ENCODE measurements at regions not wholly inside any gene's neighbourhood (a gene's known extent, or its start where the extent isn't known, plus 50 kb on each side); places are given as distances from the start of the nearest gene placed in this dataset.

- TF ChIP-seq, protein P1, sequence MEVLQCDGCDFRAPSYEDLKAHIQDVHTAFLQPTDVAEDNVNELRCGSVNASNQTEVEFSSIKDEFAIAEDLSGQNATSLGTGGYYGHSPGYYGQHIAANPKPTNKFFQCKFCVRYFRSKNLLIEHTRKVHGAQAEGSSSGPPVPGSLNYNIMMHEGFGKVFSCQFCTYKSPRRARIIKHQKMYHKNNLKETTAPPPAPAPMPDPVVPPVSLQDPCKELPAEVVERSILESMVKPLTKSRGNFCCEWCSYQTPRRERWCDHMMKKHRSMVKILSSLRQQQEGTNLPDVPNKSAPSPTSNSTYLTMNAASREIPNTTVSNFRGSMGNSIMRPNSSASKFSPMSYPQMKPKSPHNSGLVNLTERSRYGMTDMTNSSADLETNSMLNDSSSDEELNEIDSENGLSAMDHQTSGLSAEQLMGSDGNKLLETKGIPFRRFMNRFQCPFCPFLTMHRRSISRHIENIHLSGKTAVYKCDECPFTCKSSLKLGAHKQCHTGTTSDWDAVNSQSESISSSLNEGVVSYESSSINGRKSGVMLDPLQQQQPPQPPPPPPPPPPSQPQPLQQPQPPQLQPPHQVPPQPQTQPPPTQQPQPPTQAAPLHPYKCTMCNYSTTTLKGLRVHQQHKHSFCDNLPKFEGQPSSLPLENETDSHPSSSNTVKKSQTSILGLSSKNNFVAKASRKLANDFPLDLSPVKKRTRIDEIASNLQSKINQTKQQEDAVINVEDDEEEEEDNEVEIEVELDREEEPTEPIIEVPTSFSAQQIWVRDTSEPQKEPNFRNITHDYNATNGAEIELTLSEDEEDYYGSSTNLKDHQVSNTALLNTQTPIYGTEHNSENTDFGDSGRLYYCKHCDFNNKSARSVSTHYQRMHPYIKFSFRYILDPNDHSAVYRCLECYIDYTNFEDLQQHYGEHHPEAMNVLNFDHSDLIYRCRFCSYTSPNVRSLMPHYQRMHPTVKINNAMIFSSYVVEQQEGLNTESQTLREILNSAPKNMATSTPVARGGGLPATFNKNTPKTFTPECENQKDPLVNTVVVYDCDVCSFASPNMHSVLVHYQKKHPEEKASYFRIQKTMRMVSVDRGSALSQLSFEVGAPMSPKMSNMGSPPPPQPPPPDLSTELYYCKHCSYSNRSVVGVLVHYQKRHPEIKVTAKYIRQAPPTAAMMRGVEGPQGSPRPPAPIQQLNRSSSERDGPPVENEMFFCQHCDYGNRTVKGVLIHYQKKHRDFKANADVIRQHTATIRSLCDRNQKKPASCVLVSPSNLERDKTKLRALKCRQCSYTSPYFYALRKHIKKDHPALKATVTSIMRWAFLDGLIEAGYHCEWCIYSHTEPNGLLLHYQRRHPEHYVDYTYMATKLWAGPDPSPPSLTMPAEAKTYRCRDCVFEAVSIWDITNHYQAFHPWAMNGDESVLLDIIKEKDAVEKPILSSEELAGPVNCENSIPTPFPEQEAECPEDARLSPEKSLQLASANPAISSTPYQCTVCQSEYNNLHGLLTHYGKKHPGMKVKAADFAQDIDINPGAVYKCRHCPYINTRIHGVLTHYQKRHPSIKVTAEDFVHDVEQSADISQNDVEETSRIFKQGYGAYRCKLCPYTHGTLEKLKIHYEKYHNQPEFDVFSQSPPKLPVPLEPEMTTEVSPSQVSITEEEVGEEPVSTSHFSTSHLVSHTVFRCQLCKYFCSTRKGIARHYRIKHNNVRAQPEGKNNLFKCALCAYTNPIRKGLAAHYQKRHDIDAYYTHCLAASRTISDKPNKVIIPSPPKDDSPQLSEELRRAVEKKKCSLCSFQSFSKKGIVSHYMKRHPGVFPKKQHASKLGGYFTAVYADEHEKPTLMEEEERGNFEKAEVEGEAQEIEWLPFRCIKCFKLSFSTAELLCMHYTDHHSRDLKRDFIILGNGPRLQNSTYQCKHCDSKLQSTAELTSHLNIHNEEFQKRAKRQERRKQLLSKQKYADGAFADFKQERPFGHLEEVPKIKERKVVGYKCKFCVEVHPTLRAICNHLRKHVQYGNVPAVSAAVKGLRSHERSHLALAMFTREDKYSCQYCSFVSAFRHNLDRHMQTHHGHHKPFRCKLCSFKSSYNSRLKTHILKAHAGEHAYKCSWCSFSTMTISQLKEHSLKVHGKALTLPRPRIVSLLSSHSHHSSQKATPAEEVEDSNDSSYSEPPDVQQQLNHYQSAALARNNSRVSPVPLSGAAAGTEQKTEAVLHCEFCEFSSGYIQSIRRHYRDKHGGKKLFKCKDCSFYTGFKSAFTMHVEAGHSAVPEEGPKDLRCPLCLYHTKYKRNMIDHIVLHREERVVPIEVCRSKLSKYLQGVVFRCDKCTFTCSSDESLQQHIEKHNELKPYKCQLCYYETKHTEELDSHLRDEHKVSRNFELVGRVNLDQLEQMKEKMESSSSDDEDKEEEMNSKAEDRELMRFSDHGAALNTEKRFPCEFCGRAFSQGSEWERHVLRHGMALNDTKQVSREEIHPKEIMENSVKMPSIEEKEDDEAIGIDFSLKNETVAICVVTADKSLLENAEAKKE (CRISPR knock-in tag; IDR thresholded peaks at IDR 0.05): no peak
Observed at GRCh38 chr11:116343270-116343669, 429.5 kb downstream of the BUD13 start (continued).

- H2AFZ ChIP-seq: no peak overlapping the region
- H3K4me1 Mint-ChIP-seq: no peaks in the 10 kb centered on the region; the same call in 2 of the 3 replicates
- peaks cover 10% of the 10 kb centered on the region; the same call in 1 of the 2 replicates for H3K9me2 ChIP-seq (ENCODE audit: insufficient read depth)
- no peaks in the 10 kb centered on the region for H3K36me3 ChIP-seq (ENCODE audit: insufficient read depth)
- peaks cover 9% of the 10 kb centered on the region for H3K36me3 Mint-ChIP-seq (ENCODE audit: low read depth)
- H3K4me3 ChIP-seq: no peak overlapping the region
- H3K4me3 Mint-ChIP-seq: no peak overlapping the region
- H3K4me1 ChIP-seq (ENCODE audit: insufficient read depth): no peaks in the 10 kb centered on the region
- H3K9me3 Mint-ChIP-seq: peaks cover 21% of the 10 kb centered on the region
- no peak overlapping the region for H3K4me2 ChIP-seq
- no peak for ATAC-seq
- no peak for DNase-seq (ENCODE audit: low spot score)
- no peak overlapping the region for H3K27ac ChIP-seq (ENCODE audit: low read depth)
- no peaks in the 10 kb centered on the region for H3F3A ChIP-seq (replicated peaks; ENCODE audit: low read depth)
- TF ChIP-seq ZNF114 (CRISPR knock-in tag; IDR thresholded peaks at IDR 0.05) (no peak), NANOG (IDR thresholded peaks at IDR 0.05; ENCODE audit: borderline replicate concordance) (no peak), EZH2phosphoT487 (IDR thresholded peaks at IDR 0.05; ENCODE audit: unreplicated experiment) (no peak), STAT1 (IDR thresholded peaks at IDR 0.05; ENCODE audit: unreplicated experiment) (no peak), POLR2AphosphoS5 (IDR thresholded peaks at IDR 0.05; ENCODE audit: low read depth) (no peak), CREB1 (CRISPR knock-in tag; IDR thresholded peaks at IDR 0.05; ENCODE audit: low read depth) (no peak), ETS1 (IDR thresholded peaks at IDR 0.05) (no peak)
- TF ChIP-seq, protein P2, sequence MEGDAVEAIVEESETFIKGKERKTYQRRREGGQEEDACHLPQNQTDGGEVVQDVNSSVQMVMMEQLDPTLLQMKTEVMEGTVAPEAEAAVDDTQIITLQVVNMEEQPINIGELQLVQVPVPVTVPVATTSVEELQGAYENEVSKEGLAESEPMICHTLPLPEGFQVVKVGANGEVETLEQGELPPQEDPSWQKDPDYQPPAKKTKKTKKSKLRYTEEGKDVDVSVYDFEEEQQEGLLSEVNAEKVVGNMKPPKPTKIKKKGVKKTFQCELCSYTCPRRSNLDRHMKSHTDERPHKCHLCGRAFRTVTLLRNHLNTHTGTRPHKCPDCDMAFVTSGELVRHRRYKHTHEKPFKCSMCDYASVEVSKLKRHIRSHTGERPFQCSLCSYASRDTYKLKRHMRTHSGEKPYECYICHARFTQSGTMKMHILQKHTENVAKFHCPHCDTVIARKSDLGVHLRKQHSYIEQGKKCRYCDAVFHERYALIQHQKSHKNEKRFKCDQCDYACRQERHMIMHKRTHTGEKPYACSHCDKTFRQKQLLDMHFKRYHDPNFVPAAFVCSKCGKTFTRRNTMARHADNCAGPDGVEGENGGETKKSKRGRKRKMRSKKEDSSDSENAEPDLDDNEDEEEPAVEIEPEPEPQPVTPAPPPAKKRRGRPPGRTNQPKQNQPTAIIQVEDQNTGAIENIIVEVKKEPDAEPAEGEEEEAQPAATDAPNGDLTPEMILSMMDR (conservative IDR thresholded peaks at IDR 0.05; ENCODE audit: low read depth in 2 of 2): no peak
- TF ChIP-seq, protein P3, sequence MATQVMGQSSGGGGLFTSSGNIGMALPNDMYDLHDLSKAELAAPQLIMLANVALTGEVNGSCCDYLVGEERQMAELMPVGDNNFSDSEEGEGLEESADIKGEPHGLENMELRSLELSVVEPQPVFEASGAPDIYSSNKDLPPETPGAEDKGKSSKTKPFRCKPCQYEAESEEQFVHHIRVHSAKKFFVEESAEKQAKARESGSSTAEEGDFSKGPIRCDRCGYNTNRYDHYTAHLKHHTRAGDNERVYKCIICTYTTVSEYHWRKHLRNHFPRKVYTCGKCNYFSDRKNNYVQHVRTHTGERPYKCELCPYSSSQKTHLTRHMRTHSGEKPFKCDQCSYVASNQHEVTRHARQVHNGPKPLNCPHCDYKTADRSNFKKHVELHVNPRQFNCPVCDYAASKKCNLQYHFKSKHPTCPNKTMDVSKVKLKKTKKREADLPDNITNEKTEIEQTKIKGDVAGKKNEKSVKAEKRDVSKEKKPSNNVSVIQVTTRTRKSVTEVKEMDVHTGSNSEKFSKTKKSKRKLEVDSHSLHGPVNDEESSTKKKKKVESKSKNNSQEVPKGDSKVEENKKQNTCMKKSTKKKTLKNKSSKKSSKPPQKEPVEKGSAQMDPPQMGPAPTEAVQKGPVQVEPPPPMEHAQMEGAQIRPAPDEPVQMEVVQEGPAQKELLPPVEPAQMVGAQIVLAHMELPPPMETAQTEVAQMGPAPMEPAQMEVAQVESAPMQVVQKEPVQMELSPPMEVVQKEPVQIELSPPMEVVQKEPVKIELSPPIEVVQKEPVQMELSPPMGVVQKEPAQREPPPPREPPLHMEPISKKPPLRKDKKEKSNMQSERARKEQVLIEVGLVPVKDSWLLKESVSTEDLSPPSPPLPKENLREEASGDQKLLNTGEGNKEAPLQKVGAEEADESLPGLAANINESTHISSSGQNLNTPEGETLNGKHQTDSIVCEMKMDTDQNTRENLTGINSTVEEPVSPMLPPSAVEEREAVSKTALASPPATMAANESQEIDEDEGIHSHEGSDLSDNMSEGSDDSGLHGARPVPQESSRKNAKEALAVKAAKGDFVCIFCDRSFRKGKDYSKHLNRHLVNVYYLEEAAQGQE (IDR thresholded peaks at IDR 0.05; ENCODE audit: unreplicated experiment): no peak
- no peaks in the 10 kb centered on the region for H4K20me1 ChIP-seq (replicated peaks; ENCODE audit: insufficient read depth)
- no peaks in the 10 kb centered on the region for H3K27me3 ChIP-seq (ENCODE audit: insufficient read depth)
- no peak overlapping the region for H3K27ac Mint-ChIP-seq
- H3K79me2 ChIP-seq (replicated peaks; ENCODE audit: insufficient read depth): no peaks in the 10 kb centered on the region
- peaks cover 2% of the 10 kb centered on the region for H3K27me3 Mint-ChIP-seq (ENCODE audit: insufficient read depth, low read depth, poor library complexity)
Observed at GRCh38 chr11:116342148-116342547, 430.6 kb downstream of the BUD13 start.
